ENCODE measurements at regions not wholly inside any gene's neighbourhood (a gene's known extent, or its start where the extent isn't known, plus 50 kb on each side); places are given as distances from the start of the nearest gene placed in this dataset.

GRCh38 chr3:194283221-194284006 lies 67.7 kb downstream of the CPN2 start:
- no peaks in the 10 kb centered on the region for H3K27me3 ChIP-seq (ENCODE audit: control insufficient read depth, insufficient read depth, low read length)
- H3K36me3 ChIP-seq (ENCODE audit: control insufficient read depth, insufficient read depth, low read length) = no peaks in the 10 kb centered on the region
- FAIRE-seq (peak; percentile 23), DNase-seq (ENCODE audit: low read depth) (no peak)
- TF ChIP-seq, protein P1, sequence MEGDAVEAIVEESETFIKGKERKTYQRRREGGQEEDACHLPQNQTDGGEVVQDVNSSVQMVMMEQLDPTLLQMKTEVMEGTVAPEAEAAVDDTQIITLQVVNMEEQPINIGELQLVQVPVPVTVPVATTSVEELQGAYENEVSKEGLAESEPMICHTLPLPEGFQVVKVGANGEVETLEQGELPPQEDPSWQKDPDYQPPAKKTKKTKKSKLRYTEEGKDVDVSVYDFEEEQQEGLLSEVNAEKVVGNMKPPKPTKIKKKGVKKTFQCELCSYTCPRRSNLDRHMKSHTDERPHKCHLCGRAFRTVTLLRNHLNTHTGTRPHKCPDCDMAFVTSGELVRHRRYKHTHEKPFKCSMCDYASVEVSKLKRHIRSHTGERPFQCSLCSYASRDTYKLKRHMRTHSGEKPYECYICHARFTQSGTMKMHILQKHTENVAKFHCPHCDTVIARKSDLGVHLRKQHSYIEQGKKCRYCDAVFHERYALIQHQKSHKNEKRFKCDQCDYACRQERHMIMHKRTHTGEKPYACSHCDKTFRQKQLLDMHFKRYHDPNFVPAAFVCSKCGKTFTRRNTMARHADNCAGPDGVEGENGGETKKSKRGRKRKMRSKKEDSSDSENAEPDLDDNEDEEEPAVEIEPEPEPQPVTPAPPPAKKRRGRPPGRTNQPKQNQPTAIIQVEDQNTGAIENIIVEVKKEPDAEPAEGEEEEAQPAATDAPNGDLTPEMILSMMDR (IDR thresholded peaks at IDR 0.05; ENCODE audit: insufficient read depth, low read length, severe bottlenecking) = no peak
- no peak overlapping the region for H3K4me3 ChIP-seq (ENCODE audit: low read depth, low read length)

DNA sequence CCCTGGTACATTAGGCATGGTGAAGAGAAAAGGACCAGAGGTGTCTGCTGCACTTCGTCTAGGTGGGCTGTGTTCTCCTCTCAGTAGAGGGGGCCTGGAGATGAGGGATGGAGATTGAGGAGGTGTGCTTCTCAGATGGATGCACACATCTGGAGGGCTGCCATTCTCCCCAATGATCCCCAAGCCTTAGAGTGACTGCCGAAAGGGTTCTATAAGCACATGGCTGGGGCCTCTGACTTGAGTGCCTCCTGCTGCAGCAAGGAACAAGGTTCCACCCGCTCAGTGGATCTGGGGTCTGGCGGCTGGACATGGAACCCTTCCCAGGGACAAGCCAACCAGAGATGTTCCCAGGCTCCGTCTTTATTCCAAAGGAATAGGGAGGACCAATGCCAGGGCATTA lies 66.8 kb downstream of the CPN2 start:
- no peak for FAIRE-seq
- DNase-seq (ENCODE audit: low read depth) = no peak
- no peaks in the 10 kb centered on the region for H3K27me3 ChIP-seq (ENCODE audit: control insufficient read depth, insufficient read depth, low read length)

DNA sequence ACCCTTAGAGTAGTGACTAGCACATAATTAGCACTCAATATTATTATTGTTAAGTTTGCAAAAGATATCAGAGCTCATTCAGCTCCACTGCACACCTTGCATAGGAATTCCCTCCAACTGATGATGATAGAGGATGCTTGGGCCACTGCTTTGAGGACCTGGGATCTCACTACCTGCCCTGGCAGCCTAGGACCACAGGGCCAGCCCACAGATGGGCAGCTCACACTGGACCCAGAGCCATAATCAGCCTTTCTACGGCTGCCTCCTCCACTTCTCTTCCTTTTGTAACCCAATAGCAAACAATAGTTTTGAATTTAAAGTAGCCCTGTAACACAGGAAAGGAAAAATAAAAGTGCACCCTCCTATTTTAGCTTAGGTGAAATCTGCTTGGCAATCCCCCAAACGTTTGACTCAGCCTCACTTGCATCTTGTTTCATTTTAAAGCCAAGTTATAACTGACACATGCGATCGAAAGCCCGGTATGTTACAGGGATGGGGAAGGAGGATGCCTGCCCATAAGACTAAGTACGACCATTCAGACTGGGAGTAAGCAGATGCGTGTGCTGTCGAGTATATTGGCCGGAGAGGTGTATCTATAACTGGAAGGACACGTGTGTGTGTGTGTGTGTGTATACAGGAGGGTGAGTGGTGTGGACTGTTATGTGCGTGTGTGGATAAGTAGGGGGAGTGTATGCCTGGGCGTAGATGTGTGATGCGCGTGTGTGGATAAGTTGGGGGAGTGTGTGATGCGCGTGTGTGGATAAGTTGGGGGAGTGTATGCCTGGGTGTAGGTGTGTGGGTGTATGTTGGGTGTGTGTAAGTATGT lies 65.9 kb downstream of the CPN2 start:
- Histone ChIP-seq H3K36me3 (ENCODE audit: control insufficient read depth, insufficient read depth, low read length) (no peaks in the 10 kb centered on the region), H3K4me3 (ENCODE audit: low read depth, low read length) (no peak overlapping the region), H3K27me3 (ENCODE audit: control insufficient read depth, insufficient read depth, low read length) (no peaks in the 10 kb centered on the region)
- FAIRE-seq = peak; percentile 83
- TF ChIP-seq, protein P1 (IDR thresholded peaks at IDR 0.05; ENCODE audit: insufficient read depth, low read length, severe bottlenecking) = no peak
- peak; percentile 69 for DNase-seq (ENCODE audit: low read depth)

More for the DNA sequence above, 66.8 kb downstream of the CPN2 start:
- TF ChIP-seq, protein P1 (IDR thresholded peaks at IDR 0.05; ENCODE audit: insufficient read depth, low read length, severe bottlenecking) = no peak
- Histone ChIP-seq H3K4me3 (ENCODE audit: low read depth, low read length) (no peak overlapping the region), H3K36me3 (ENCODE audit: control insufficient read depth, insufficient read depth, low read length) (no peaks in the 10 kb centered on the region)

- Histone ChIP-seq H3K27me3 (ENCODE audit: control insufficient read depth, insufficient read depth, low read length) (no peaks in the 10 kb centered on the region), H3K4me3 (ENCODE audit: low read depth, low read length) (no peak overlapping the region), H3K36me3 (ENCODE audit: control insufficient read depth, insufficient read depth, low read length) (no peaks in the 10 kb centered on the region)
- no peak for DNase-seq (ENCODE audit: low read depth)
- TF ChIP-seq, protein P1 (IDR thresholded peaks at IDR 0.05; ENCODE audit: insufficient read depth, low read length, severe bottlenecking) = no peak
- FAIRE-seq = no peak
Measured at GRCh38 chr3:194285850-194286197, 65.3 kb downstream of the CPN2 start.

GRCh38 chr3:194286375-194287146 lies 64.6 kb downstream of the CPN2 start:
- Histone ChIP-seq H3K4me3 (ENCODE audit: low read depth, low read length) (no peak overlapping the region), H3K27me3 (ENCODE audit: control insufficient read depth, insufficient read depth, low read length) (no peaks in the 10 kb centered on the region), H3K36me3 (ENCODE audit: control insufficient read depth, insufficient read depth, low read length) (no peaks in the 10 kb centered on the region)
- DNase-seq (ENCODE audit: low read depth) (no peak), FAIRE-seq (no peak)
- TF ChIP-seq, protein P1 (IDR thresholded peaks at IDR 0.05; ENCODE audit: insufficient read depth, low read length, severe bottlenecking) = no peak

Data from bronchial epithelial cell (primary cell).